OCI-LY1 (cell line): ENCODE measurements at regions not wholly inside any gene's neighbourhood (a gene's known extent, or its start where the extent isn't known, plus 50 kb on each side); places are given as distances from the start of the nearest gene placed in this dataset.

Source experiments
- EZH2 ChIP-seq: fragments of 200-600 bp; sonication (generic), shearing (Covaris generic); IDR thresholded peaks from 2 replicates; pipeline ENCODE4 v1.8.0; 2017; ENCODE audit warnings: borderline replicate concordance, mixed run types, mild to moderate bottlenecking, antibody characterized with exemption, low read length, moderate library complexity, mixed read lengths
- TF ChIP-seq, protein P1 (sequence below): fragments of 200-600 bp; sonication (generic), shearing (Covaris generic); IDR thresholded peaks from 2 replicates; pipeline ENCODE4 v1.5.1; 2017; ENCODE audit warnings: mild to moderate bottlenecking, antibody characterized with exemption, low read length, moderate library complexity, mixed read lengths

DNA sequence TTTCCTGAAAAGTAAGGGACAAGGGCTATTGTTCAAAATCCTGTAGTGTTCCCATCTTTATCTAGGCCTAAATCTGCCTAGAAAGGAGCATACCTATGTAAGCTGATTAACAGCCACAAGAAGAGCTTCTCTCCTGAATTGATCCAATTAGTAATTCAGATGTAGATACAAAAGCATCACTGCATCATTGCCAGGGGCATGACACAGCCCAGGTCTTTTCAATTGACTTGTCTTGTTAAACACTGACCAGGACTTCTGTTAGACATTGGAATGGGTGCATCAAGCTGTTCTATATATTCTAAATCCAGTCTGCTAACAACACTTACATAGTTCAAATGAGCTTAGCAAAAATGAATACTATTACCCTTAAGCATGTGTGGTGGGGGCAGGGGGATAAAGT, 589.2 kb downstream of the INHBA start:
- TF ChIP-seq, protein P1, sequence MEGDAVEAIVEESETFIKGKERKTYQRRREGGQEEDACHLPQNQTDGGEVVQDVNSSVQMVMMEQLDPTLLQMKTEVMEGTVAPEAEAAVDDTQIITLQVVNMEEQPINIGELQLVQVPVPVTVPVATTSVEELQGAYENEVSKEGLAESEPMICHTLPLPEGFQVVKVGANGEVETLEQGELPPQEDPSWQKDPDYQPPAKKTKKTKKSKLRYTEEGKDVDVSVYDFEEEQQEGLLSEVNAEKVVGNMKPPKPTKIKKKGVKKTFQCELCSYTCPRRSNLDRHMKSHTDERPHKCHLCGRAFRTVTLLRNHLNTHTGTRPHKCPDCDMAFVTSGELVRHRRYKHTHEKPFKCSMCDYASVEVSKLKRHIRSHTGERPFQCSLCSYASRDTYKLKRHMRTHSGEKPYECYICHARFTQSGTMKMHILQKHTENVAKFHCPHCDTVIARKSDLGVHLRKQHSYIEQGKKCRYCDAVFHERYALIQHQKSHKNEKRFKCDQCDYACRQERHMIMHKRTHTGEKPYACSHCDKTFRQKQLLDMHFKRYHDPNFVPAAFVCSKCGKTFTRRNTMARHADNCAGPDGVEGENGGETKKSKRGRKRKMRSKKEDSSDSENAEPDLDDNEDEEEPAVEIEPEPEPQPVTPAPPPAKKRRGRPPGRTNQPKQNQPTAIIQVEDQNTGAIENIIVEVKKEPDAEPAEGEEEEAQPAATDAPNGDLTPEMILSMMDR, result no peak
- TF ChIP-seq EZH2, result no peak
